Hematopoietic multipotent progenitor cell (in vitro differentiated cells): ENCODE measurements at regions not wholly inside any gene's neighbourhood (a gene's known extent, or its start where the extent isn't known, plus 50 kb on each side); places are given as distances from the start of the nearest gene placed in this dataset. TPM values are rescaled to one million over a fixed set of nuclear protein-coding genes. Genes with fewer than 3 reads are reported as not detected.

Experiments used
- DNase-seq, 3 donors: peaks; one replicate each; pipeline ENCODE4 v3.0.0-alpha.2; 2011 to 2015; ENCODE audit warnings: low read depth in 2 of 3, low spot score in 2 of 3
- small RNA-seq: library from RNA; depleted of rRNA; stranded (forward); fragments of <200 nt; gene quantifications from one replicate; pipeline ENCODE3, GENCODE V24; 2012

GRCh38 chr1:76763738-76764137 lies 103.5 kb upstream of the ST6GALNAC5 start:
- peak in 2 of 3 donors; percentile 5 to 57 for DNase-seq

- peak in 2 of 3 donors; percentile 6 to 29 for DNase-seq
Measured at GRCh38 chr1:76764638-76765454, 102.4 kb upstream of the ST6GALNAC5 start.

DNA sequence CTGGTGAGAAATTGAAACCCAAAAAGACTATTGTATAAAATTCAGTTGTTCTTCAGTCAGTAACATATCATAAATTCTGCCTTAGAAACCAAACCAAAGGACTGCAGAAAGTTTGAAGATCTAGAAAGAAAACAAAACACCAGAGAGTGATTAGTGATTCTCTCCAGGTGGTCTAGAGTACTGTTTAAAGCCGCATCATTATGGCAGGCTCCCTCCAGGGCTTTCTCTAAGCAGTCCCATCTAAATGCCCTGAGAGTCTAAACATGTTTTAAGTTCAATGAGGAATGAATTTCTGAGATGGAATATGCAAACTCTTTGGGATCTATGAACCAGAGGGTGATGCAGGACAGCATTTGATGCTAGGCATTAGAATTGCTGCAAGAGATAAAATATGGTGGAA lies 100.9 kb upstream of the ST6GALNAC5 start:
- DNase-seq = no peak

DNA sequence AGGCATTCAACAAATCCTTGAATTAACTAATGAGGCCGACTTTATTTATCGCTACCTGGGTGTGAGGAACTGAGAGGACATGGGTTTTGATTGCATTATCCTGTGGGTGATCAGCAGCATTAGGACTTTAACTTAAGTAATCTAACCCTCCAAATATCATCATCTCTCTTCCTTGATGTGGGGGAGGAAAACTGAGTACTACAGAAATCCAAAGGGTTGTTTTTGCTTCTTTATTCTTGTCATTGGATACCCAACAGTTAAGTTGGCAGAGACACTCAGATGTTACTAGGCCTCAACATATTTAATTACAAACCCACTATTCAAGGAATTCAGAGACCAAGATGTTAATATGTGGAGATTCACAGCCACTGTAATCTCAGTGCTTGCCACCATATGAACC lies 97.4 kb upstream of the ST6GALNAC5 start:
- no peak for DNase-seq

DNA sequence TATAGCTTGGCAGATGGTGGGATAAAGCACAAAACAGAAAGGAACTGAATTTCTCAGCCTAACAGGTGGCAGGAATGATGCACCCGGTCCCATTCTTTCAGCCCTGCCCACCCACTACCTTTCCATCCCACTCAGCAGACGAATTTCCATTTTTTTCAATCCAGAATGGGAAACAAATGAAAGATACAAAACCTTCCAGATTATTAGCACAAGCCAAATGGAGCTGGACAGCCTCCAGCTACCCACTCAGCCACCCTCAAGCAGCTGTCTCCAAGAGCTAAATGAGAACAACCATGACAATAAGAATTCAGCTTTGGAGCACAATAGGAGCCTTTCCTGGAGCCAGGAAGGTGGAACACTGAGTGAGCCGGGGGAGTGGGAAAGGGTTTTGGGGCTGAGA lies 96.3 kb upstream of the ST6GALNAC5 start:
- DNase-seq = no peak

- DNase-seq = no peak
Measured at GRCh38 chr1:76781447-76781846, 85.8 kb upstream of the ST6GALNAC5 start.

GRCh38 chr1:76782809-76783208 lies 84.5 kb upstream of the ST6GALNAC5 start:
- no peak for DNase-seq

GRCh38 chr1:76784502-76784901 lies 82.8 kb upstream of the ST6GALNAC5 start:
- DNase-seq = no peak

DNA sequence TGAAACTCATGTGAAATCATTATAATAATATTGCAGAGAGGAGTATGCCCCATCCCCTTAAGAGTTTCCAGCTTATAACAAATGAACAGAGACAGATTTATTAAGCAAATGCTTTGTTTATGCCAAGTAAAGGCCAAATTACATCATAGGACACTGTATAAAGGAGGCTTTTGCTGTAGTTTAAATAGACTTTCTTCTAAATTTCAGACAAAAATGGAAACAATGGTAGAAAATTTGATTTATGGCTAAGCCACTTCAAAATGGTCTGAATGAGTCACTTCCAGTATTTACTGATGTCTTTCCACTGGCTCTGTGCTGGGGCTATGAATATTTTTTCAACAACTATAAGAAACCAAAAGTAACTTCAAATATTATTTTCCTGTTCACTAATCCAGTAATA lies 81.1 kb upstream of the ST6GALNAC5 start:
- DNase-seq = no peak

GRCh38 chr1:76793594-76793993 lies 73.7 kb upstream of the ST6GALNAC5 start:
- DNase-seq = no peak

GRCh38 chr1:76799700-76800099 lies 67.6 kb upstream of the ST6GALNAC5 start:
- no peak for DNase-seq

DNA sequence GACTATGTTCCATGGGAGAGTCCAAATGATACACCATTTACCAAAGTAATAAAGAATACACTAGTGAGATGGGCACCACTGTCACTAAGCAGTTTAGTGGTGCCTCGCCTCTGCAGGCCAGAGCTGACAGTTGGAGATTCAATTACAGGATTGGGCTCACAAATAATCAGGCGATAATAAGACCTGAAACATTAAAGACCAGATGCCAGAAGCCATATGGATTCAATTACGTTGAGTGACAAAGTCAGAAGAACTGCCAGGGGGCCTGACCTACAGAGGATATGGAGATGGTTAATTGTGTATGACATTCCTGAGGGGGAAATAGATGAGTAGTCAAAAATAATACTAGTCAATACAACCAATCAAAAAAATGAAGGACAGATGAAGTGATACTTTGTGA lies 65.2 kb upstream of the ST6GALNAC5 start:
- DNase-seq = no peak

DNA sequence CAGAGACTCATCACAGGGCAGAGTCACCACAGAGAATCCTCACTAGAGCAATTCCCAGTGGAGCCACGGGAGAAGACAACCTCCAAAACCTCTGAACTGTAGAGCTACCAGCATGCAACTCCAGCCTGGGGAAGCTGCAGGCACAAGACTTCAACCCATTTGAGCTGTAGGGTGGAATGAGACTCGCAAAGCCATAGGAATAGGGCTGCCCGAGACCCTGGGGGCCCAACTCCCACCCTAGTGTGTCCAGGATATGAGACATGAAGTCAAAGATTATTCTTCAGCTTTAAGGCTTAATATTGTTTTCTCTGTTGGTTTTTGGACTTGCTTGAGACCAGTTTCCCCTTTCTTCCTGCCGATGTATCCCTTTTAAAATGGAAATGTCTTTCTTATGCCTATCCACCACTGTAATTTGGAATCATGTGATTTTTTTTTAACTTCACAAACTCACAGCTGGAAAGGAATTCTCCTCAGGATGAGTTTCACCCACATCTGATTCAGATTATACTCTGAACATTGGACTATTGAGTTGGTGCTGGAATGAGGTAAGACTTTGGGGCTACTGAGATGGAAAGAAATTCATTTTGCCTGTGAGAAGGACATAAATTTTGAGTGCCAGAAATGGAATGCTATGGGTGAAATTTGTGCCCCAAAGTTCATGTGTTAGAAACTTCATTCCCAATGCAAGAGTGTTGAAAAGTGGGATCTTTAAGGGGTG lies 59.6 kb upstream of the ST6GALNAC5 start:
- DNase-seq = no peak

Small RNA genes lying in the stretch of these regions (small RNA-seq; reads per million reads assigned to genes)
- not detected for gene RNU6-161P
